Tongue (tissue), 1 donor: ENCODE measurements at regions not wholly inside any gene's neighbourhood (a gene's known extent, or its start where the extent isn't known, plus 50 kb on each side); places are given as distances from the start of the nearest gene placed in this dataset.

Experiments
- DNase-seq: peaks from one replicate; pipeline ENCODE4 v3.0.0-alpha.2; 2015

- peak; percentile 36 for DNase-seq
Measured at GRCh38 chr5:93929131-93929530, 187.7 kb upstream of the POU5F2 start.

- DNase-seq, result no peak
Measured at GRCh38 chr5:93926831-93927620, 185.6 kb upstream of the POU5F2 start.

GRCh38 chr5:93925321-93925720 lies 183.9 kb upstream of the POU5F2 start:
- no peak for DNase-seq

- no peak for DNase-seq
Measured at GRCh38 chr5:93924628-93925027, 183.2 kb upstream of the POU5F2 start.

GRCh38 chr5:93922551-93922950 lies 181.2 kb upstream of the POU5F2 start:
- no peak for DNase-seq

- no peak for DNase-seq
Measured at GRCh38 chr5:93921001-93921400, 179.6 kb upstream of the POU5F2 start.

- DNase-seq, result no peak
Measured at GRCh38 chr5:93916872-93917271, 175.5 kb upstream of the POU5F2 start.

- peak; percentile 45 for DNase-seq
Measured at GRCh38 chr5:93915142-93915553, 173.7 kb upstream of the POU5F2 start.

- no peak for DNase-seq
Measured at GRCh38 chr5:93911609-93912008, 170.2 kb upstream of the POU5F2 start.

GRCh38 chr5:93909356-93909755 lies 168.0 kb upstream of the POU5F2 start:
- DNase-seq, result no peak

GRCh38 chr5:93904917-93905316 lies 163.5 kb upstream of the POU5F2 start:
- no peak for DNase-seq

GRCh38 chr5:93902288-93902687 lies 160.9 kb upstream of the POU5F2 start:
- no peak for DNase-seq

- DNase-seq, result no peak
Measured at GRCh38 chr5:93899026-93899600, 157.7 kb upstream of the POU5F2 start.

- peak; percentile 14 for DNase-seq
Measured at GRCh38 chr5:93894601-93895354, 153.4 kb upstream of the POU5F2 start.

GRCh38 chr5:93893075-93893474 lies 151.7 kb upstream of the POU5F2 start:
- no peak for DNase-seq

GRCh38 chr5:93892481-93892880 lies 151.1 kb upstream of the POU5F2 start:
- DNase-seq, result no peak

GRCh38 chr5:93891491-93892480 lies 150.4 kb upstream of the POU5F2 start:
- no peak for DNase-seq

GRCh38 chr5:93890657-93891056 lies 149.3 kb upstream of the POU5F2 start:
- no peak for DNase-seq

- DNase-seq, result no peak
Measured at GRCh38 chr5:93887678-93888077, 146.3 kb upstream of the POU5F2 start.

- DNase-seq, result no peak
Measured at GRCh38 chr5:93886917-93887361, 145.5 kb upstream of the POU5F2 start.

- DNase-seq, result no peak
Measured at GRCh38 chr5:93886098-93886806, 144.9 kb upstream of the POU5F2 start.
